GM21447 (cell line): ENCODE measurements at regions not wholly inside any gene's neighbourhood (a gene's known extent, or its start where the extent isn't known, plus 50 kb on each side); places are given as distances from the start of the nearest gene placed in this dataset.
"Not testable (repeated sequence)": the region's sequence is repeated elsewhere in the genome, so short reads cannot be mapped to it uniquely, and the experiment has no call there.

ENCODE experiments used
- ATAC-seq: cut with Tn5 transposase; IDR thresholded peaks from one replicate; pipeline ENCODE4 v1.9.1; 2021; ENCODE audit not compliant: unreplicated experiment

DNA sequence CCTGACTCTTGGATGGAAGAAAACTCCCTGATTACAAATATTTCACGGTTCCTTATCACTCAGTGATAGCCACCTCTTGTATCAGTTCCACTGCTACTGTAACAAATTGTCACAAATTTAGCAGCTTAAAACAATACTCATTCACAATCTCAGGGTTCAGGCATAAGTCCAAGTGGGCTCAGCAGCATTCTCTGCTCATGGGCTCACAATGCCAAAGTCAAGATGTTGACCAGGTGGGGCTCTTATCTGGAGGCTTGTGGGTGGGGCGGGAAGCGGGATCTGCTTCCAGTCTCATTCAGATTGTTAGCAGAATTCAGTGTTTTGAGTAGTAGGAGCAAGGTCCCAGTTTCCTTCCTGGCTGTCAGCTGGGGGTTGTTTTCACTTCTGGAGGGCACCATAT is 137.3 kb upstream of the FAM78B start:
- no peak for ATAC-seq

DNA sequence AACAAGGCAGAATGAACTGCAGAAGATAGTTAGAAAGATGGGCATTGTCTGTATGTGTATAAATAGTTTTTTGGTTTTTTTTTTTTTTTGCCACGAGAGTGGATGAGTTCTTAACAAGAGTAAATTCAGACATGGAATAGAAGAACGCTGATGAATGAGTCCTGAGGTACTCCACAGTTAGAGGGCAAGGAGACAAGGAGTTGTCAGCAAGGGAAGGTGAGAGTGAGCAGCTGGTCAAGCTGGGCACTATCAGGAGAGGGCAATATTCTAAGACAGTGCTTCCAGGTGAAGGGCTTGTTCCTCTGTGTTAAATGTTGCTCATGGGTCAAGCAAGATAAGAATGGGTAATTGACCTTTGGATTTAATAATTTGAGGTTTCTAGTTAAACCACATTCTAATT is 138.6 kb upstream of the FAM78B start:
- ATAC-seq: no peak

DNA sequence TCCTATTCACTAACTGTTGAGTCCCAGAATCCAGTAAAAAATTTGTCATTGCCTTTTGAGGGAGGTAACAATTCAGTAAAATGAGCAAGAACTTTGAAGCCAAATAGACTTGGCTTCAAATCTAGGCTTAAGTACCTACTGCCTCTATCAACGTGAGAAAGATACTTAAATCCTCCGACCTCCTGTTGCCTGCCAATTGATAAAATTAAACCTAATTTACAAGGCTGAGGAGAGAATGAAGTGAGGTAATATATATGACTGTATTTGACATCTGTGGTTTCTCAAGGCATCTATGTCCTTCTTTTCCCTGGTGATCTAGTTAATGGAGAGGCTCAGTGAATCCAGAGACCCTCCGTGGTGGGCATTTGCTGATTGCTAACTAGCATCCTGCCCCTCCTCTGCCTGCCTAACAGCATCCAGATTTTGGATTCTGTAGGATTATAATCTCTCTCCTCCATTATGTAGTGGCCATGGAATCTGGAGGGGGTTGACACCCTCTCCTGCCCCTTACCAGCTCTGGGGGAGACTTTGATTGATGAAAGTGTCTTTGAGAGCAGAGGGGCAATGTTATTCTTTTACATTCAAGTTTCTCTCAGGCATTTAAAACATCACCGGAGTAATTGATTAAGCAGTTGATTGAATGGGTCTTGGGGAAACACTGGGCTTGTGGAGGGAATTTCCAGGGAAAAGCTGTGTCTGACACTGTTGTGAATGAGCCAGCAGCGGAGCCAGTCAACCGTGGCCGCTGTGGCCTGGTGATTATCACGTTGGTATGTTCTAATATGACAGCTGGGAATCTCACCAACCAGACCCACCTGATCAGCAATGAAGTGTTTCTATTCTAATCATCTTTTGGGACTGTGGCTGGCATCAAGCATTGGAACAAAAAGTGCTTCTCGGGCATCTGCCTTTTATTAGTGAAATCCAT is 140.7 kb upstream of the FAM78B start:
- ATAC-seq: no peak

DNA sequence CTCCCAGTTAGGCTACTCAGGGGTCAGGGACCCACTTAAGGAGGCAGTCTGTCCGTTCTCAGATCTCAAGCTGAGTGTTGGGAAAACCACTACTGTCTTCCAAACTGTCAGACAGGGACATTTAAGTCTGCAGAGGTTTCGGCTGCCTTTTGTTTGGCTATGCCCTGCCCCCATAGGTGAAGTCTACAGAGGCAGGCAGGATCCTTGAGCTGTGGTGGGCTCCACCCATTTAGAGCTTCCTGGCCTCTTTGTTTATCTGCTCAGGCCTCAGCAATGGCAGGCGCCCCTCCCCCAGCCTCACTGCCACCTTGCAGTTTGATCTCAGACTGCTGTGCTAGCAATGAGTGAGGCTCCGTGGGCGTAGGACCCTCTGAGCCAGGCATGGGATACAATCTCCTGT is 149.5 kb upstream of the FAM78B start:
- not testable (repeated sequence) for ATAC-seq

DNA sequence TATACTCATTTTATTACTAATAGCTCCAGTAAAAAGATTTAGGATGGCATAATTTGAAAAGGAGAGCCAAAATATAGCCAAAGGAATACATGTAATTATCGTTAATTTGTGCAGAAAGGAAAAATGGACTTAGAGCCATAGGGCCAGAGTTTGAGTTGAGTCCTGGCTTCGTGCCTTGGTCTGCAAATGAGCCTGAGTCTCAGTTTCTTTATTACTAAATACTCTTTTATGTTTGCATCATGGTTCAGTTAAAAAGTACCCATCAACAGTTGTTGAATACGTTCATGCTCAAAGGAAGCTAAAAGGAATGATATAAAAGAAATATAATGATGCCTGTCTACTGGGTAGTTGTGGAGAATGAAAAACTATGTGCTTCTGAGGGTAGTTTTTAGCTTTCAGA is 155.7 kb upstream of the FAM78B start:
- peak; percentile 50 for ATAC-seq

DNA sequence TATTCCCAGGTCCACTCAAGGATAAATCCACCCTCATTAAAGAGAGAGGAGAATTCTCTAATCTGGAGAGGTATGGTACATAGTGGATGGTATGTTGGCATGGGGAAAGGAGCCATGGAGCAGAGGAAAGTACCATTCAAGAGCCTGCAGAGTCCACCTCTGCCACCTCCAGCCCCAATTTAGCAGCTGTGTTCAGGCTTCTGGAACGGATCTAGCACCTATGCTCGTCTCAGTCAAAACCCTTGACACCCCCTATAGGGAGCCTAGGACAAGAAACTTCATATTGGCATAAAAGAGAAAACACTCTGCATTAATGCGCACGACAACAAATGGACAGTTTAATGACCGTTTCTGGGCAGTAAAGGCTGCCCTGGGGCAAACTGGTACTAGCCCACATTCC is 161.1 kb upstream of the FAM78B start:
- ATAC-seq: no peak

DNA sequence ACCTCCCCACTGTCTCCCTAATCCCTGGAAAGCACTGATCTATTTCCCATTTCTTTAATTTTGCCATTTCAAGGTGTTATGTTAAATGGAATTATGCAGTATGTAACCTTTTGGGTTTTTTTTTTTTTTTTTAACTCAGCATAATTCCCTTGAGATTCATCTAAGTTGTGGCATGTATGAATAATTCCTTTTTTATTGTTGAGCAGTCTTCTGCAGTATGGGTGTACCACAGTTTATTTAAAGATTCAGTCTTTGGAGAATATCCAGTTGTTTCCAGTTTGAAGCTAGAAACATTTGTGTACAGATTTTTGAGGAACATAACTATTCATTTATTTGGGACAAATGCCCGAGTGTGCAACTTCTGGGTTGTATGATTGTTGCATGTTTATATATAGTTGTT is 162.2 kb upstream of the FAM78B start:
- ATAC-seq: no peak

DNA sequence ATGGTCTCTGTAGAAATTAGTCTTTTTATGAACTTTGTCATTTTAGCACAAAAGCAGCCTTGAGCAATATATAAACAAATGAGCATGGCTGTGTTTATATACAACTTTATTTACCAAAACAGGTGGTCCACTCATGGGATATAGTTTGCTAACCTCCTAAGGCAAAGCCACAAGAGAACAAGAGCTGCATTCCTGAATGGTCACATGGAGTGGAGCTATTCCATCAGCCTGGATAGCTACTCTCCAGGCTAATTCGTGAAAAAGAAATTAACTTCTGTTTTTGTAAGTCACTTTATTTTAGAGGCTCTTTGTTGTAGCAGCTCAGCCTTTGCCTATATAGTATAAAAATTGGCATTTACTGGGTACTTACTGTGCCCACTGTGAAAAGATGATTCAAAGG is 163.3 kb upstream of the FAM78B start:
- no peak for ATAC-seq

DNA sequence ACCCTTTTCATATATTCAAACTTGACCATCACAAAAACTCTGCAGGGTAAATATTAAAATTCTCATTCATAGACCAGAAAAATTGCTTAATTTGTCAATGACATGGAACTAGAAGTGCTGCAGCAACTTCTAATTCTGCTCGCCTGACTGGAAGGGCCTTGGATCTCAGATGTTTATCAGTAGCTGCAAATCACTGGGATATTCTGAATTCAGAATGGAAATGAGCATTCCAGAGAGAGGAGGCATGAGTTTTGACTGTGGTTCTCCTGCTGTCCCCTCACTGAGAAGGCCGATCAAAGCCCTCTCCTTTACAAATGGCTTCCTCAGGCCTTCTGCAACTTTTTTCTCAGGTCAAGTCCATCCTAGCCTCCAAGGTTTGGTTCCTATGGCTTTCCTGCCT is 171.3 kb upstream of the FAM78B start:
- no peak for ATAC-seq

DNA sequence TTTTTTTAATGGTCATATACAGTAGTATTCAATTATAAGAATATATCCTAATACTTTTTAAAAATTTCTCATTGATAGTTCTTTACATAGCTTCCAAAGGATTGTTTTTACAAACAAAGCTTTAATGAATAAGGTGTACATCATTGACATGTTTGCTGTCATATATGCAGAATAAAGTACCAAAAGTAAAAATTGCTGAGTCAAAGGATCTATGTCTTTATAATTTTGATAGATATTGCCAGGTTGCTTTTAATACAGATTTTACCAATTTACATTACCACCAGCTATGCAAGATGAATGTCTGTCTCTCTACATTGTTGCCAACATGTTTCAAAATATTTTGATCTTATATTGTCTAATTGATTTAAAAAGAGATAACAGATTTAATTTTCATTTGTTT is 173.9 kb upstream of the FAM78B start:
- ATAC-seq: no peak

DNA sequence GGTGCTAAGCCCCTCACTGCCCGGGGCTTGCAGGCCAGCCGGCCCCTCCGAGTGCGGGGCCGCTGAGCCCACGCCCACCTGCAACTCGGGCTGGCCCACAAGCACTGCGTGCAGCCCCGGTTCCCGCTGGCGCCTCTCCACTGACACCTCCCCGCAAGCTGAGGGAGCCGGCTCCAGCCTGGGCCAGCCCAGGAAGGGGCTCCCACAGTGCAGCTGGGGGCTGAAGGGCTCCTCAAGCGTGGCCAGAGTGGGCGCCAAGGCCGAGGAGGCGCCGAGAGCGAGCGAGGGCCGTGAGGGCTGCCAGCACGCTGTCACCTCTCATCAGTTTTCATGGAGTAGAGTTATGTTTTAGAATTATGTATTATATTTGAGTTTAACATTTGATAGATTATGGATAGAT is 176.5 kb upstream of the FAM78B start:
- ATAC-seq: no peak

DNA sequence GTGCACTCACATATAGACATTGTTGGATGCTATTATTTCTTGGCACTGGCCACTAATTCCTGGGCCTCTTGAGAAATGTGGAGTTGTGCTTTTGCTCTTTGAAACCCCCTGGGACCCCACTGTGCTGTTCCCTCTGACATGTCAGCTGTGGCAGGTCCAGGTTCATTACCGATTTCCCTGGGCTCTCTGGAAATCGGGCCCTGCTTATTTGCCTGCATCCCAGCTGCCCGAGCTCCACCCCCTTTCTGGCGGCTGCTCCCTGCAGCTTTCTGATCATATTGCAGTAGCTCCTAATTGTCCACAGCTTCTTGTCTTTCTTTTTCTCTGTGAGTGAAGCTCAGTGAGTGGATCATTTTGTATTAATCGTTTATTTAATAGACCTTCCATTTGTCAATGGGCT is 183.7 kb upstream of the FAM78B start:
- no peak for ATAC-seq

DNA sequence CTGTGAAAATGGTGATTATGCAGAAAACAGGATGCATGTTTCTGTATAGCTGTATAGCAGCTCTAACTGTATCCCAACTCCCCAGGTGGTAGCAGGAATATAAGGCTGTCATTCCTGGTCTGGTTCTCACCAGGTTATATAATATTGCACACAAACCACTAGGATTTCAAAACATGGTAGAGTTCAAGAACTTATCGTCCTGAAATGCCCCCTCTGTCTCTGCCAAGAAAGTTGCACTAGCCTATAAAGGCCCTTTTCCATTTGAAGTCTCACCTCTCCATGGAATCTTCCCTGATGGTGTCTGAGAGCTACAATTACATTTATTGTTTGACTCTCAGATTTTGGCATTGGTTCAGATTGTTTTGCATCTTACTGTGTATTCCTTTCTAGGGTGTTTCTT is 184.9 kb upstream of the FAM78B start:
- no peak for ATAC-seq

DNA sequence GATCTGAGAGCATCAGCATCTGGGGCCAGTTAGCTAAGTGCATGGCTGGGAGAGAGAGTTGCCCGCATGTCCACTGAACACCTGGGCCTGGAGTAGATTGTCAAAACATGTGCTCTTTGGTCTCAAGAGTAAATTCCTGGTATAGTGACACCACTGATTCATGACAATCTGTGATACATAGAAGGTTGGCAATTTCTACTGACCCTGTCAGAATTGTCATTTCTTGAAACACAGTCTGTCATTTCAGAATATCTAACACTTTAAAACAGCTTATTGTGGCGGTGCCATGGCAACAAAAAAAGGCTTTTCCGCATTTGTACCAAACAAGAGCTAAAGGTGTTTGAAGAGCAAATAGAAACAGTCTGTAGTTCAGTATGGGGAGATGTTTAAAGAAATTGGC is 186.4 kb upstream of the FAM78B start:
- ATAC-seq: no peak

DNA sequence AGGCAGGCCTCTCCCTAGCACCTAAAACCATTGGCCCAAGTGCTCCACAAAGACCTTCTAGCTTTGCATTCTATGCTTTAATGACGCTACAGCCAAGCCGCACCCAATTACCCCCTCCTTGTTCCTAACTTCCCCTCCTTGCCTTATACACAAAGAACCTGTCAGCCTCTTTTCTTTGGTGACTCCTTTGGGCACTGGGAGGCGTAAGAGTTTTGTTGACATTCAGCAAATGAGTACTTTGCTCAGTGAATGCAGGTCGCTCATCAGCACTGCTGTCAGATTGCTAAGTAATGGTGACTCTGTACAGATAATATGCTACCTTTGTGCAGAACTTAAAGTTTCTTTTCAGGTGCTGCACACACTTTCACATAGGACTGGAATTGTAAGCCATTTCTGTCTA is 187.6 kb upstream of the FAM78B start:
- ATAC-seq: no peak

DNA sequence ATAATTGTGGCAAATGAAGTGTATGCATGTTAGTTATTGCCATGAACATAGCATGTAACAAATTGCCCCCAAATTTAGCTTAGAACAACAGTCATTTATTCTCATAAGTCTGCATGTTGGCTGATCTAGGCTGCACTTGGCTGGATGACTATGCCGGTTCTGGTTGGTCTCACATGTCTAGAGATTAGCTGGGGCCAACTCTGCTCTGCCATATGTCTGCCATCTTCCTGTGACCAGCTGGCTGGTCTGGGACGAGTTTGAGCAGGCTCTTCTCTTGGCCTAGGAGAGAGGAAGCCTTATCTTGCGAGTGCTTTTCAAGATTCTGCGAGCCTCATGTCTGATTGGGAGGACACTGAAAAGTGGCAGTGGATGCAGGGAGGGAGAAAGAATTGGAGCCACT is 198.3 kb upstream of the FAM78B start:
- no peak for ATAC-seq

DNA sequence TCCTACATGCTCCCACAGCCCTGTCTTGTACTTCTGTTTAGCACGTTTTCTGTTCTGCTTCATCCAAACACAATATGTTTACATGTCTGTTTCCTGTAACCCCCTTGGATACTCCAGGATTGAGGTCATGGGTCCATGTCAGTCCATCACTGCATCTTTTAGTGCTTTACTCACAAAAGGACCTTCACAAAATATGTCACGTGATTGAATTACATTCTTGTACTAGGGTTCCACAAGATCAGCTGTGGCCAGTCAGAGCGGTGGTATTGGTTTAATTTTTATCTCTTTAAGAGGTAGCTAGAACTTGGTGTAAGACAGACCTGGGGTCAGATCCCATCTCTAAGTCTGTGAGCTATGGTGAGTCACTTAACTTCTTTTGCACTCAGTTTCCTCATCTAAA is 201.2 kb upstream of the FAM78B start:
- no peak for ATAC-seq

DNA sequence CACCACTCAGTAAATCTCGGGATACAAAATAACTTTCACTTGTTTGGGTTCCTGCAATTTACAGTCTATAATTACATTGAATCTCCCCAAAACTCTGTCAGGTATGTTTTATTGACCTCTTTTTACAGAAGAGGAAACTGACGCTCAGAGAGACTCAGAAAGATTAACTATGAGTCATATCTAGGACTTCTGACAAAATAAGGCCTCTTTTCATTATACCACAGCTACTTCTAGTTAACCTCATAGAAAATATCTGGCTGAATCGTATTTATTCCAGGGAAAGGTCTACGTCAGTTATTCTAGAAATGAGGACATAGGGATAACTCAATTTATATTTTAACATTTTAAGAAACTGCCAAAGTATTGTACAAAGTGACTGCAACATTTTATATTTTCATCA is 211.1 kb upstream of the FAM78B start:
- no peak for ATAC-seq

DNA sequence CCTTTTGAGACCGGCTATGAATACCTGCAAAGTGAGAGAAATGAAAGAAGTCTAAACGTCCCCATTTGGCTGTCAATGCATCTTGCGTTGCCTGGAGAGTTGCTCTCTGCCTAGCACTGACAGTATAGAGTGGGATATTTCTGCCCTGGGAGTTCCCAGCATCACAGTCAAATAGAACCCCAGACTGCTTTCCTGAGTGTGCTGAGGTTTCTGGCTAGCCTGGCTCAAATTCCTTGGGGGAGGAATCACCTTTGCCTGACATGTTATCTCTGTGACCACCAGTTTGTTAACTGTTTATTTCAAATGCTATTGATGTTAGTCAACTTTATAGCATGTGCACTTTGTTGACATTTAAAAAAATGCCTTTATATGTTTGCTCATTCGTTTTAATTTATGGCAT is 212.0 kb upstream of the FAM78B start:
- no peak for ATAC-seq

DNA sequence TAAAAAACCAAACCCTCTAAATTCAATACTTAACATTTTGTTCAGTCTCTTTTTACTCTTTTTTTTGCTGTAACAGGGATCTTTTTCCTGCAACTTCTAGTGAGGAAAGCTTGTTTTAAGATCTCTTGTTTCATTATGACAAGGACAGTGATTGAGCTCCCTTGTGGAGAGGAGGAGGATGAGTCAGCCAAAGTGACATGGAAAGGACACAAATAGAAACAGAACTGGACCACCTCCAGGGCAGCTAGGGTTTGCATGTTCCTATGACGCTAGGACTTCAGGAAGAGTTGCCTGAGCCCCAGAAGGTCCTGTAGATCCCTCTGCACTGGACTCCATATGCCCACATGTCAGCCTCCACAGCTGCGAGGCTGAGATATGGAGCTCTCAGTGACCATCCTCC is 212.6 kb upstream of the FAM78B start:
- ATAC-seq: no peak

DNA sequence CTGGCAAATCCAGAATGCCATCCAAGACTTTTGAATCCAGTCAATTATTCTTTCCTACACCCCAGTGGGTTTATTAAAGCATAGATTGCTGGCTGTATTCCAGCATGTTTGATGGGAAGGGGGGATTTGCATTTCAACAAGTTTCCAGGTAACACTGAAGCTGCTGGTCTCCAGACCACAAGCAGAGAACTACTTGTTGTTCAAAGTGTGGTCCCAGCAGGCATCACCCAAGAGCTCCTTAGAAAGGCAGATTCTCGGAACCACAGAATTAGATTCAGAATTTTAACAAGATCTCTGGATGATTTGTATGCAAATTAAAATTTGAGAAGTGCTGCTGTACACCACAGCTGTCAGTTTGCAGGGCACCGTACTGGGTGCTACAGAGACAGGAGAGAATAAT is 216.3 kb upstream of the FAM78B start:
- no peak for ATAC-seq

DNA sequence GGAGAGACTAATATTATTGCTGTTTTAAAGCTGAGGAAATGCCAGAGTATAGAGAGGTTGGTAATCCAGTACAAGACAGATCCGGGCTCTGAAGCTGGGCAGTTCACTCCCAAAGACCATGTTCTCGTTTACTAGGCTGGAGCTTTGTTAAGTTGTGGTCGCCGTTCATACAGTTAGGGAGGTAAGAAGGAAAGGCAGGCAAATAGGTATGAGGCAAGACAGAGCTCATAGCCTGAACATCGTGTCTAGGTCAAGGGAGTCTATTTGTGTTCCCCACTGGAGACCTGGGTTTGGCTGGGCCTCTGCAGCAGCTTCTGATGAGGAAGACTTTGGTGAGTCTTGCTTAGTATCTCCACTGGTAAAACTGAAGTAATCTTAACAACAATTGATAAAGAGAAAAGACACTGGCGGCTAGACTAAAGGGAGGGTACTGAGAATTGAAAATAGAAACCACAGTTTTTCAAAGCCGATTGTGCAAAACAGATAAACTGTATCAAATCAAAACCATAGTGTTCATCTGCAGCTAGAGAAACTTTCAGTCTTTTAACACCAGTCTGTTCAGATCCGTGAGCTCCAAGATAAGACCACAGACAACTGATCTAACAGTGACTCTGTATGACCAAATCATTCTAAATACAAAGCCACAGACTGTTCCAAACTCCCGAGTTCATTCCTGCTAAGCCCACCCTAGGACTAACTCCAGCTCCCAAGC is 217.0 kb upstream of the FAM78B start:
- no peak for ATAC-seq

DNA sequence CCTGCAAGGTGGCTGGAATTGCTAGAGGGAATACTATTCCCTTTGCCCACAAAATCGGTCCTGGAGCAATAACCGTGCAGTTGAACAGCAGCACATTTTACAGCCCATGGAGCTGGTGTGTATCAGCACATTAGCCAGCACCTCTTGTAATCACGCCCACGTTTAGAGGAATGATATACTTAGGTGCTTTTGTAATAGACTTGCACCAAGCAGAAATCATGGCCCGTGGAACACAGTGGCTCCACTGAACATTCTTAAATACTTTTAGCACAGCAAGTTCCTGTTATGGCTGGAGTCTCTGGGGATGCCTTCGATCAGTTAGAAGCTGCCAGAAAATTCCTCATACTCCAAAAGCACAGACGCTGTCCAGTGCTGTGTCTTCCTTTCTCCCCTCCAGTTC is 218.1 kb upstream of the FAM78B start:
- no peak for ATAC-seq
